Peyer's patch (tissue), 4 donors: ENCODE measurements at regions not wholly inside any gene's neighbourhood (a gene's known extent, or its start where the extent isn't known, plus 50 kb on each side); places are given as distances from the start of the nearest gene placed in this dataset.
"Not testable (repeated sequence)": the region's sequence is repeated elsewhere in the genome, so short reads cannot be mapped to it uniquely, and the experiment has no call there.

Experiments used
- DNase-seq, 3 donors: peaks; one replicate each; pipeline ENCODE4 v3.0.0-alpha.2; 2017 to 2019
- H3K27ac ChIP-seq, 4 donors: fragments of 200-600 bp; sonication (generic); one replicate each; pipeline ENCODE4 v1.5.1; 2016 to 2019
- H3K27me3 ChIP-seq, 2 donors: fragments of 200-600 bp; sonication (generic); one replicate each; pipeline ENCODE4 v1.5.1; 2019
- H3K36me3 ChIP-seq, 3 donors: fragments of 200-600 bp; sonication (generic); one replicate each; pipeline ENCODE4 v1.5.1; 2016 to 2019
- H3K4me1 ChIP-seq, 4 donors: fragments of 200-600 bp; sonication (generic); one replicate each; pipeline ENCODE4 v1.5.1; 2016 to 2019
- H3K4me3 ChIP-seq, 4 donors: fragments of 200-600 bp; sonication (generic); 1 replicate in 3 of 4; 2 replicates in 1 of 4; pipeline ENCODE4 v1.5.1; 2016 to 2019; ENCODE audit warnings: mild to moderate bottlenecking in 1 of 4
- H3K9me3 ChIP-seq, 4 donors: fragments of 200-600 bp; sonication (generic); one replicate each; pipeline ENCODE4 v1.5.1; 2016 to 2019; ENCODE audit warnings: mild to moderate bottlenecking in 1 of 4
- CTCF ChIP-seq, 6 experiments: fragments of 450-650 bp in 4 of 6; fragments of 200-600 bp in 2 of 6; sonication (generic) in 1 of 6; IDR thresholded peaks; one replicate each; pipeline ENCODE4 v1.5.1; 2017 to 2019; ENCODE audit warnings: antibody characterized with exemption in 6 of 6, mild to moderate bottlenecking in 3 of 6, moderate library complexity in 1 of 6
- POLR2A ChIP-seq, 2 donors: fragments of 450-650 bp; IDR thresholded peaks; one replicate each; pipeline ENCODE4 v1.5.1; 2017; ENCODE audit warnings: antibody characterized with exemption in 2 of 2, mild to moderate bottlenecking in 2 of 2, moderate library complexity in 2 of 2

GRCh38 chr3:144839991-144840390 lies 868.4 kb downstream of the DIPK2A start:
- TF ChIP-seq CTCF (IDR thresholded peaks at IDR 0.05), result no peak
- no peaks in the 10 kb centered on the region for H3K9me3 ChIP-seq
- no peaks in the 10 kb centered on the region for H3K4me1 ChIP-seq
- no peak for DNase-seq
- no peaks in the 10 kb centered on the region for H3K27me3 ChIP-seq
- no peak overlapping the region for H3K4me3 ChIP-seq
- H3K27ac ChIP-seq, result no peak overlapping the region
- H3K36me3 ChIP-seq, result no peaks in the 10 kb centered on the region

- Histone ChIP-seq H3K27me3 (no peaks in the 10 kb centered on the region), H3K9me3 (no peaks in the 10 kb centered on the region), H3K36me3 (no peaks in the 10 kb centered on the region), H3K4me3 (no peak overlapping the region), H3K4me1 (no peaks in the 10 kb centered on the region), H3K27ac (no peak overlapping the region)
- TF ChIP-seq POLR2A (IDR thresholded peaks at IDR 0.05) (no peak), CTCF (IDR thresholded peaks at IDR 0.05) (no peak)
- DNase-seq, result no peak
Observed at GRCh38 chr3:144840866-144841265, 869.2 kb downstream of the DIPK2A start.

GRCh38 chr3:144843099-144843498 lies 871.5 kb downstream of the DIPK2A start:
- no peak overlapping the region for H3K4me3 ChIP-seq
- no peaks in the 10 kb centered on the region for H3K4me1 ChIP-seq
- no peak overlapping the region for H3K27ac ChIP-seq
- no peak for TF ChIP-seq CTCF (IDR thresholded peaks at IDR 0.05)
- no peak for TF ChIP-seq POLR2A (IDR thresholded peaks at IDR 0.05)
- no peaks in the 10 kb centered on the region for H3K27me3 ChIP-seq
- H3K36me3 ChIP-seq, result no peaks in the 10 kb centered on the region
- no peak for DNase-seq
- no peaks in the 10 kb centered on the region for H3K9me3 ChIP-seq

GRCh38 chr3:144852999-144853398 lies 881.4 kb downstream of the DIPK2A start:
- no peaks in the 10 kb centered on the region for H3K27me3 ChIP-seq
- no peak overlapping the region for H3K27ac ChIP-seq
- TF ChIP-seq CTCF (IDR thresholded peaks at IDR 0.05) (no peak), POLR2A (IDR thresholded peaks at IDR 0.05) (no peak)

GRCh38 chr3:144854020-144854419 lies 882.4 kb downstream of the DIPK2A start:
- DNase-seq, H3K27me3 ChIP-seq, H3K36me3 ChIP-seq, H3K4me1 ChIP-seq, H3K4me3 ChIP-seq, H3K9me3 ChIP-seq, H3K27ac ChIP-seq: not testable (repeated sequence)

More at GRCh38 chr3:144852999-144853398, 881.4 kb downstream of the DIPK2A start:
- DNase-seq, result no peak
- Histone ChIP-seq H3K9me3 (no peaks in the 10 kb centered on the region), H3K4me1 (no peaks in the 10 kb centered on the region), H3K36me3 (no peaks in the 10 kb centered on the region), H3K4me3 (no peak overlapping the region)

DNA sequence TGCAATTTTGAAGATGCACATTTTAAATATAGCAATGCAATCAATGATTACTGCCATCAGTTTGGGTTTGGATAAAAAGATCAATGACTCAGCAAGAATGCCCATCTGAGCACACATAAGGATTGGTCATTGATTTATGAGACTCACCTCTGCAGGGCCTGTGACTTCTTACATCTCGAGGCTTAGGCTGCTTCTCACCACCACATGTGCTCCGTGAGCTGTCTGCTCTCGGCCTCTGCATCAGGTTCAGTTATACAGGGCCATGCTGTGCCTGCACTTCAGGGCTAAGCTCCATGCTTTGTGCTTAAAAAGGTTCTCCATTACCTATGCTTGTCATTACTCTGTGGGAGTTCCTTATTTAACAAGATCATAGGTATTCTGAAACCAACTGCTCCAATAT lies 887.5 kb downstream of the DIPK2A start:
- no peaks in the 10 kb centered on the region for H3K27me3 ChIP-seq
- no peaks in the 10 kb centered on the region for H3K4me1 ChIP-seq
- TF ChIP-seq POLR2A (IDR thresholded peaks at IDR 0.05) (no peak), CTCF (IDR thresholded peaks at IDR 0.05) (no peak)
- H3K27ac ChIP-seq, result no peak overlapping the region
- no peak for DNase-seq
- no peaks in the 10 kb centered on the region for H3K9me3 ChIP-seq
- H3K4me3 ChIP-seq, result no peak overlapping the region
- H3K36me3 ChIP-seq, result no peaks in the 10 kb centered on the region
